HepG2 (cell line): ENCODE measurements at regions not wholly inside any gene's neighbourhood (a gene's known extent, or its start where the extent isn't known, plus 50 kb on each side); places are given as distances from the start of the nearest gene placed in this dataset.

ENCODE experiments used
- AGO1 ChIP-seq: fragments of 200-400 bp; formaldehyde crosslinking; IDR thresholded peaks from 2 replicates; pipeline ENCODE4 v1.6.1; 2017; ENCODE audit warnings: mild to moderate bottlenecking, low read depth, low read length, moderate library complexity; ENCODE audit not compliant: poor library complexity, severe bottlenecking
- ARID2 ChIP-seq: sonication (generic); formaldehyde crosslinking; IDR thresholded peaks from 2 replicates; pipeline ENCODE4 v1.8.1; 2022; ENCODE audit warnings: mild to moderate bottlenecking, missing genetic modification reagents, borderline replicate concordance
- GLMP ChIP-seq: sonication (generic); formaldehyde crosslinking; IDR thresholded peaks from 2 replicates; pipeline ENCODE4 v1.9.0; 2021; ENCODE audit warnings: missing genetic modification reagents, mild to moderate bottlenecking, borderline replicate concordance
- IKZF1 ChIP-seq: fragments of 450-650 bp; IDR thresholded peaks from 2 replicates; pipeline ENCODE4 v1.7.1; 2016
- KLF15 ChIP-seq: sonication (generic); formaldehyde crosslinking; IDR thresholded peaks from 2 replicates; pipeline ENCODE4 v1.8.1; 2023; ENCODE audit warnings: borderline replicate concordance, mild to moderate bottlenecking, inconsistent platforms, missing genetic modification reagents, mixed read lengths
- LCORL ChIP-seq, 2 experiments: fragments of 450-650 bp in 1 of 2; sonication (generic) in 1 of 2; formaldehyde crosslinking in 1 of 2; IDR thresholded peaks; 2 replicates each; pipeline versions ENCODE4 v1.5.0 to v1.6.1; 2017 to 2020; ENCODE audit warnings: antibody characterized with exemption in 1 of 2, missing genetic modification reagents in 1 of 2
- MAFG ChIP-seq: sonication (generic); formaldehyde crosslinking; IDR thresholded peaks from 2 replicates; pipeline ENCODE4 v1.5.1; 2020; ENCODE audit warnings: mild to moderate bottlenecking, missing genetic modification reagents
- NR3C1 ChIP-seq: sonication (generic); formaldehyde crosslinking; IDR thresholded peaks from 2 replicates; pipeline ENCODE4 v1.4.0; 2020; ENCODE audit warnings: missing genetic modification reagents
- SNAI1 ChIP-seq: sonication (generic); formaldehyde crosslinking; IDR thresholded peaks from 2 replicates; pipeline ENCODE4 v1.5.0; 2020; ENCODE audit warnings: mild to moderate bottlenecking, missing genetic modification reagents, borderline replicate concordance
- TEAD3 ChIP-seq: optimal IDR thresholded peaks from 2 replicates; pipeline ENCODE3; 2016; ENCODE audit warnings: borderline replicate concordance
- TOE1 ChIP-seq: sonication (generic); formaldehyde crosslinking; IDR thresholded peaks from 2 replicates; pipeline ENCODE4 v1.4.0; 2020; ENCODE audit warnings: mild to moderate bottlenecking, missing genetic modification reagents
- ZNF138 ChIP-seq: sonication (generic); formaldehyde crosslinking; IDR thresholded peaks from 2 replicates; pipeline ENCODE4 v1.5.0; 2020; ENCODE audit warnings: mild to moderate bottlenecking, low read depth, missing genetic modification reagents
- ZNF234 ChIP-seq: sonication (generic); formaldehyde crosslinking; conservative IDR thresholded peaks from 2 replicates; pipeline ENCODE4 v1.5.1; 2020; ENCODE audit warnings: mild to moderate bottlenecking, missing genetic modification reagents
- ZNF276 ChIP-seq: sonication (generic); formaldehyde crosslinking; IDR thresholded peaks from 2 replicates; pipeline ENCODE4 v1.4.0; 2020; ENCODE audit warnings: mild to moderate bottlenecking, low read depth, missing genetic modification reagents
- ZNF605 ChIP-seq: sonication (generic); formaldehyde crosslinking; IDR thresholded peaks from 2 replicates; pipeline ENCODE4 v1.8.0; 2022; ENCODE audit warnings: mild to moderate bottlenecking, missing genetic modification reagents
- ZNF75D ChIP-seq: sonication (generic); formaldehyde crosslinking; IDR thresholded peaks from 2 replicates; pipeline ENCODE4 v1.8.1; 2023; ENCODE audit warnings: missing genetic modification reagents, mild to moderate bottlenecking, borderline replicate concordance
- ZNF776 ChIP-seq: sonication (generic); formaldehyde crosslinking; IDR thresholded peaks from 2 replicates; pipeline ENCODE4 v1.4.0; 2020; ENCODE audit warnings: mild to moderate bottlenecking, missing genetic modification reagents
- TF ChIP-seq, protein P1 (sequence below): sonication (generic); formaldehyde crosslinking; IDR thresholded peaks from 2 replicates; pipeline ENCODE4 v1.8.0; 2022; ENCODE audit warnings: missing genetic modification reagents, mild to moderate bottlenecking, moderate library complexity, borderline replicate concordance
- TF ChIP-seq, protein P2 (sequence below): sonication (generic); formaldehyde crosslinking; IDR thresholded peaks from 2 replicates; pipeline ENCODE4 v1.4.0; 2020; ENCODE audit warnings: mild to moderate bottlenecking, missing genetic modification reagents

DNA sequence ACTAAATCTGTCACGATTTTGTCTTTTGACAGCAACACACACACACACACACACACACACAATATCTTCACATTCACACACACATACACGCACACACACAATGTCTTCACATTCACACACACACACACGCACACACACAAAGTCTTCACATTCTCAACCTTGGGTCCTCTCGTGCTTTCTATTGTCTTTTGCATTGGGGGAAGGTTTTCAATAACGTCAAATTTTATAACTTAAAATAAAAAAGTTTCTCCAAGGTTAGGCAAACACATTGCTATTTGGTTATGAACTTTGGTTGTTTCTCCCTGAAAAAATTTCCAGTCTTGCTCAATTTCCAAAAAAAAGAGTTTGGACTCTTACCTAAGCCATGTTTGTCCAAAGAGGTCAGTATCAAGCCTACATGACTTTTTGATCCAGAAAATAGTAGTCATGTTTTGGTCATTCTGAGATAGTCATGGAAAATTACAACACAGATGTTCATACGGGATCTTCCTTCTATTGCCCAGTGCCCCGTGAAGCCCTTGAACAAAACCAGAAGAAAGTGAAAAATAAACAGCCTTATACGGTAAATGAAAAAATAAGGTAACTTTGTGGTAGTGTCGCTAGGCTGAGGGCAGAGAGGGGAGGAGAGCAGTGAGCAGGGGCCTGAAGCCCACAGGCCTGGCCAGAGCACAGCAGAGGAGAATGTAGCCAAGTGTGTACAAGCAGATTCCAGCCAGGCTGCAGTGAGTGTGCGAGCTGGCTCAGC, 542.8 kb upstream of the ID2 start (continued):
- 0 out of 2 replicates have a peak, but pooled peaks have one; percentile 34 for TF ChIP-seq ZNF605
- TF ChIP-seq TOE1 (CRISPR knock-in tag) = no peak; the same call in 1 of the 2 replicates
- TF ChIP-seq ARID2 (CRISPR knock-in tag) = no peak
- peak; percentile 81 for TF ChIP-seq TEAD3 (CRISPR knock-in tag)
- TF ChIP-seq ZNF234 (CRISPR knock-in tag) = no peak
- TF ChIP-seq LCORL (IDR thresholded peaks at IDR 0.05) = peak; percentile 99
- peak; percentile 96 for TF ChIP-seq LCORL (CRISPR knock-in tag; IDR thresholded peaks at IDR 0.05)
- TF ChIP-seq KLF15 (CRISPR knock-in tag) = no peak
- TF ChIP-seq, protein P1, sequence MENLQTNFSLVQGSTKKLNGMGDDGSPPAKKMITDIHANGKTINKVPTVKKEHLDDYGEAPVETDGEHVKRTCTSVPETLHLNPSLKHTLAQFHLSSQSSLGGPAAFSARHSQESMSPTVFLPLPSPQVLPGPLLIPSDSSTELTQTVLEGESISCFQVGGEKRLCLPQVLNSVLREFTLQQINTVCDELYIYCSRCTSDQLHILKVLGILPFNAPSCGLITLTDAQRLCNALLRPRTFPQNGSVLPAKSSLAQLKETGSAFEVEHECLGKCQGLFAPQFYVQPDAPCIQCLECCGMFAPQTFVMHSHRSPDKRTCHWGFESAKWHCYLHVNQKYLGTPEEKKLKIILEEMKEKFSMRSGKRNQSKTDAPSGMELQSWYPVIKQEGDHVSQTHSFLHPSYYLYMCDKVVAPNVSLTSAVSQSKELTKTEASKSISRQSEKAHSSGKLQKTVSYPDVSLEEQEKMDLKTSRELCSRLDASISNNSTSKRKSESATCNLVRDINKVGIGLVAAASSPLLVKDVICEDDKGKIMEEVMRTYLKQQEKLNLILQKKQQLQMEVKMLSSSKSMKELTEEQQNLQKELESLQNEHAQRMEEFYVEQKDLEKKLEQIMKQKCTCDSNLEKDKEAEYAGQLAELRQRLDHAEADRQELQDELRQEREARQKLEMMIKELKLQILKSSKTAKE (CRISPR knock-in tag) = 0 out of 2 replicates have a peak, but pooled peaks have one; percentile 66
- TF ChIP-seq SNAI1 (CRISPR knock-in tag) = 0 out of 2 replicates have a peak, but pooled peaks have one; percentile 44
- TF ChIP-seq IKZF1 = no peak
- TF ChIP-seq GLMP (CRISPR knock-in tag) = no peak
- TF ChIP-seq NR3C1 (CRISPR knock-in tag) = no peak
- TF ChIP-seq ZNF276 (CRISPR knock-in tag) = 0 out of 2 replicates have a peak, but pooled peaks have one; percentile 58
- no peak for TF ChIP-seq ZNF75D (CRISPR knock-in tag)
- no peak for TF ChIP-seq MAFG
- TF ChIP-seq, protein P2, sequence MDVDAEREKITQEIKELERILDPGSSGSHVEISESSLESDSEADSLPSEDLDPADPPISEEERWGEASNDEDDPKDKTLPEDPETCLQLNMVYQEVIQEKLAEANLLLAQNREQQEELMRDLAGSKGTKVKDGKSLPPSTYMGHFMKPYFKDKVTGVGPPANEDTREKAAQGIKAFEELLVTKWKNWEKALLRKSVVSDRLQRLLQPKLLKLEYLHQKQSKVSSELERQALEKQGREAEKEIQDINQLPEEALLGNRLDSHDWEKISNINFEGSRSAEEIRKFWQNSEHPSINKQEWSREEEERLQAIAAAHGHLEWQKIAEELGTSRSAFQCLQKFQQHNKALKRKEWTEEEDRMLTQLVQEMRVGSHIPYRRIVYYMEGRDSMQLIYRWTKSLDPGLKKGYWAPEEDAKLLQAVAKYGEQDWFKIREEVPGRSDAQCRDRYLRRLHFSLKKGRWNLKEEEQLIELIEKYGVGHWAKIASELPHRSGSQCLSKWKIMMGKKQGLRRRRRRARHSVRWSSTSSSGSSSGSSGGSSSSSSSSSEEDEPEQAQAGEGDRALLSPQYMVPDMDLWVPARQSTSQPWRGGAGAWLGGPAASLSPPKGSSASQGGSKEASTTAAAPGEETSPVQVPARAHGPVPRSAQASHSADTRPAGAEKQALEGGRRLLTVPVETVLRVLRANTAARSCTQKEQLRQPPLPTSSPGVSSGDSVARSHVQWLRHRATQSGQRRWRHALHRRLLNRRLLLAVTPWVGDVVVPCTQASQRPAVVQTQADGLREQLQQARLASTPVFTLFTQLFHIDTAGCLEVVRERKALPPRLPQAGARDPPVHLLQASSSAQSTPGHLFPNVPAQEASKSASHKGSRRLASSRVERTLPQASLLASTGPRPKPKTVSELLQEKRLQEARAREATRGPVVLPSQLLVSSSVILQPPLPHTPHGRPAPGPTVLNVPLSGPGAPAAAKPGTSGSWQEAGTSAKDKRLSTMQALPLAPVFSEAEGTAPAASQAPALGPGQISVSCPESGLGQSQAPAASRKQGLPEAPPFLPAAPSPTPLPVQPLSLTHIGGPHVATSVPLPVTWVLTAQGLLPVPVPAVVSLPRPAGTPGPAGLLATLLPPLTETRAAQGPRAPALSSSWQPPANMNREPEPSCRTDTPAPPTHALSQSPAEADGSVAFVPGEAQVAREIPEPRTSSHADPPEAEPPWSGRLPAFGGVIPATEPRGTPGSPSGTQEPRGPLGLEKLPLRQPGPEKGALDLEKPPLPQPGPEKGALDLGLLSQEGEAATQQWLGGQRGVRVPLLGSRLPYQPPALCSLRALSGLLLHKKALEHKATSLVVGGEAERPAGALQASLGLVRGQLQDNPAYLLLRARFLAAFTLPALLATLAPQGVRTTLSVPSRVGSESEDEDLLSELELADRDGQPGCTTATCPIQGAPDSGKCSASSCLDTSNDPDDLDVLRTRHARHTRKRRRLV (CRISPR knock-in tag) = 0 out of 2 replicates have a peak, but pooled peaks have one; percentile 66
- no peak for TF ChIP-seq ZNF138 (CRISPR knock-in tag)
- no peak for TF ChIP-seq AGO1
- no peak for TF ChIP-seq ZNF776
